ENCODE measurements at regions not wholly inside any gene's neighbourhood (a gene's known extent, or its start where the extent isn't known, plus 50 kb on each side); places are given as distances from the start of the nearest gene placed in this dataset.

DNA sequence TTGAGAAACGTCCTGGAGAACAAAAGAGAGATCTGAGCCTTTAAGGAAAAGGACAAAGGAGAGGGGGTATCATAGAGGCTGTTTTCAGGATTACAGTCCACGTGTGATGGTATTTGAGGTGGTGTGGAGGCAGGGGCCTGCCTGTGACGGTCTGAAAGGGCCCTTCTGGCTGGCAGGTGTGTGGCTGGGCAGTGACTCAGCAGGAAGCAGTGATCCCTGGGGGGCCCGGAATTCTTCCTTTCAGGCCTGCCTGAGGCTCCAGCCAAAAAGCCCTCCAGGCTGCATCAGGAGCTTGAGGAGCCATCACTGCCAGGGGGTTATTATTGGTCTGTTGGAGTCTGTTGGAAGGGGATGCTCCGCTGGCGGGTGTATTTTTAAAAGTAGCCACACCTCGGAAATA lies 97.2 kb upstream of the TMEM18 start:
- DNase-seq = no peak

GRCh38 chr2:773256-774160 lies 96.3 kb upstream of the TMEM18 start:
- Histone ChIP-seq H3K9me3 (no peaks in the 10 kb centered on the region), H3K36me3 (no peaks in the 10 kb centered on the region), H3K27me3 (no peaks in the 10 kb centered on the region), H3K4me3 (ENCODE audit: low read depth, low read length) (no peak overlapping the region), H3K4me1 (no peaks in the 10 kb centered on the region)
- no peak for TF ChIP-seq CTCF (IDR thresholded peaks at IDR 0.05; ENCODE audit: low read depth, low read length)
- no peak for DNase-seq

More for the DNA sequence above, 97.2 kb upstream of the TMEM18 start:
- H3K4me3 ChIP-seq (ENCODE audit: low read depth, low read length) = no peak overlapping the region
- H3K4me1 ChIP-seq = no peaks in the 10 kb centered on the region
- TF ChIP-seq CTCF (IDR thresholded peaks at IDR 0.05; ENCODE audit: low read depth, low read length) = no peak
- no peaks in the 10 kb centered on the region for H3K27me3 ChIP-seq
- no peaks in the 10 kb centered on the region for H3K9me3 ChIP-seq
- H3K36me3 ChIP-seq = no peaks in the 10 kb centered on the region

- no peak for DNase-seq
- H3K4me3 ChIP-seq (ENCODE audit: low read depth, low read length) = no peak overlapping the region
- H3K27me3 ChIP-seq = no peaks in the 10 kb centered on the region
- H3K9me3 ChIP-seq = no peaks in the 10 kb centered on the region
- no peaks in the 10 kb centered on the region for H3K36me3 ChIP-seq
- TF ChIP-seq CTCF (IDR thresholded peaks at IDR 0.05; ENCODE audit: low read depth, low read length) = no peak
- H3K4me1 ChIP-seq = no peaks in the 10 kb centered on the region
These were observed 94.3 kb upstream of the TMEM18 start for GRCh38 chr2:771538-771937.

GRCh38 chr2:770776-771175 lies 93.6 kb upstream of the TMEM18 start:
- H3K9me3 ChIP-seq = no peaks in the 10 kb centered on the region
- H3K27me3 ChIP-seq = no peaks in the 10 kb centered on the region
- TF ChIP-seq CTCF (IDR thresholded peaks at IDR 0.05; ENCODE audit: low read depth, low read length) = no peak
- H3K4me1 ChIP-seq = no peaks in the 10 kb centered on the region
- DNase-seq = no peak
- no peaks in the 10 kb centered on the region for H3K36me3 ChIP-seq
- H3K4me3 ChIP-seq (ENCODE audit: low read depth, low read length) = no peak overlapping the region

- H3K4me3 ChIP-seq (ENCODE audit: low read depth, low read length) = no peak overlapping the region
- no peaks in the 10 kb centered on the region for H3K4me1 ChIP-seq
- no peaks in the 10 kb centered on the region for H3K9me3 ChIP-seq
- no peak for TF ChIP-seq CTCF (IDR thresholded peaks at IDR 0.05; ENCODE audit: low read depth, low read length)
- H3K36me3 ChIP-seq = no peaks in the 10 kb centered on the region
- DNase-seq = no peak
- H3K27me3 ChIP-seq = no peaks in the 10 kb centered on the region
These were observed 92.6 kb upstream of the TMEM18 start for GRCh38 chr2:769771-770170.

DNA sequence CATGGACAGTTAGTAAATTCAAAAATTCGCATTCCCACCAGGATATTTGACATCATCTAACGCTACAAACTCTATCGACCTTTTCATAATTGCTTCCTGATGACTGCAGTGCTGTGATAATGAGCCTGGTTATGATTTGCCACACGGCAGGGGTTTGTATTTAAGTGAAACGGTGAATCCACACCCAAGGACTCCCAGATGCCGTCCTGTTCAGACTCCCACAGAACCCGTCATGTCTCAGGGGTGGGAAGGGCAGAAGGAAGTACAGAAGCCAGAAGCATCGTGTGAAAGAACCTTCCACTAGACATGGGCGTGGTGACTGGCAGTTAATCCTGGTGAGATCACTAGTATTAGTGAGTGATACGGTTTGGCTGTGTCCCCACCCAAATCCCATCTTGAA lies 91.2 kb upstream of the TMEM18 start:
- no peak for TF ChIP-seq CTCF (IDR thresholded peaks at IDR 0.05; ENCODE audit: low read depth, low read length)
- Histone ChIP-seq H3K4me1 (no peaks in the 10 kb centered on the region), H3K27me3 (no peaks in the 10 kb centered on the region), H3K9me3 (no peaks in the 10 kb centered on the region), H3K4me3 (ENCODE audit: low read depth, low read length) (no peak overlapping the region), H3K36me3 (no peaks in the 10 kb centered on the region)
- no peak for DNase-seq

Data from BE2C (cell line).